GM23338 (cell line): ENCODE measurements at regions not wholly inside any gene's neighbourhood (a gene's known extent, or its start where the extent isn't known, plus 50 kb on each side); places are given as distances from the start of the nearest gene placed in this dataset.

Experiments used
- ATAC-seq: fragments of 200-7000 bp; cut with Tn5 transposase; 3 replicates; pipeline ENCODE4 v1.9.1; 2020
- DNase-seq: peaks from one replicate; pipeline ENCODE4 v3.0.0-alpha.2; 2015; ENCODE audit warnings: low spot score
- H2AFZ ChIP-seq: fragments of 200-600 bp; sonication (generic); 2 replicates; pipeline ENCODE4 v1.8.0; 2016; ENCODE audit warnings: antibody characterized with exemption, mild to moderate bottlenecking, moderate library complexity
- H3F3A ChIP-seq: fragments of 200-600 bp; sonication (generic); replicated peaks from 2 replicates; pipeline ENCODE4 v1.8.0; 2017; ENCODE audit warnings: antibody characterized with exemption, mixed run types, low read depth
- H3K27ac ChIP-seq: fragments of 200-600 bp; sonication (generic); 2 replicates; pipeline ENCODE4 v1.6.1; 2016; ENCODE audit warnings: low read depth
- H3K27me3 ChIP-seq: fragments of 200-600 bp; sonication (generic); 2 replicates; pipeline ENCODE4 v1.8.0; 2016; ENCODE audit warnings: mild to moderate bottlenecking, mixed run types, moderate library complexity; ENCODE audit not compliant: insufficient read depth
- H3K36me3 ChIP-seq: fragments of 200-600 bp; sonication (generic); 2 replicates; pipeline ENCODE4 v1.8.0; 2016; ENCODE audit warnings: mild to moderate bottlenecking; ENCODE audit not compliant: insufficient read depth
- H3K4me1 ChIP-seq: fragments of 200-600 bp; sonication (generic); 2 replicates; pipeline ENCODE4 v1.8.0; 2016; ENCODE audit warnings: mild to moderate bottlenecking, moderate library complexity; ENCODE audit not compliant: insufficient read depth
- H3K4me2 ChIP-seq: fragments of 200-600 bp; sonication (generic); 2 replicates; pipeline ENCODE4 v1.7.1; 2017; ENCODE audit warnings: mixed run types
- H3K4me3 ChIP-seq: fragments of 200-600 bp; sonication (generic); 2 replicates; pipeline ENCODE4 v1.6.1; 2016; ENCODE audit warnings: mixed run types
- H3K79me2 ChIP-seq: fragments of 200-600 bp; sonication (generic); replicated peaks from 2 replicates; pipeline ENCODE4 v1.8.0; 2017; ENCODE audit warnings: mild to moderate bottlenecking; ENCODE audit not compliant: insufficient read depth
- H3K9me2 ChIP-seq: fragments of 200-600 bp; sonication (generic); 2 replicates; pipeline ENCODE4 v1.8.0; 2017; ENCODE audit not compliant: insufficient read depth
- H4K20me1 ChIP-seq: fragments of 200-600 bp; sonication (generic); replicated peaks from 2 replicates; pipeline ENCODE4 v1.8.0; 2017; ENCODE audit warnings: mild to moderate bottlenecking; ENCODE audit not compliant: insufficient read depth
- H3K27ac Mint-ChIP-seq: 2 replicates; pipeline ENCODE4 v1.8.0; 2020; ENCODE audit warnings: inconsistent platforms, mild to moderate bottlenecking, moderate library complexity, mixed read lengths
- H3K27me3 Mint-ChIP-seq: 3 replicates; pipeline ENCODE4 v1.8.0; 2022; ENCODE audit warnings: low read depth, mild to moderate bottlenecking, moderate library complexity, mixed read lengths, inconsistent platforms; ENCODE audit not compliant: insufficient read depth, poor library complexity
- H3K36me3 Mint-ChIP-seq: 3 replicates; pipeline ENCODE4 v1.8.0; 2021; ENCODE audit warnings: low read depth, mild to moderate bottlenecking, inconsistent platforms, moderate library complexity, mixed read lengths
- H3K4me1 Mint-ChIP-seq: 3 replicates; pipeline ENCODE4 v1.8.0; 2020; ENCODE audit warnings: mild to moderate bottlenecking, inconsistent platforms, mixed read lengths
- H3K4me3 Mint-ChIP-seq: 3 replicates; pipeline ENCODE4 v1.8.0; 2021; ENCODE audit warnings: moderate library complexity, mild to moderate bottlenecking, inconsistent platforms, mixed read lengths
- H3K9me3 Mint-ChIP-seq: 3 replicates; pipeline ENCODE4 v1.8.0; 2020; ENCODE audit warnings: moderate library complexity, mild to moderate bottlenecking, inconsistent platforms, mixed read lengths
- CREB1 ChIP-seq: fragments of 250-450 bp; sonication (Bioruptor Pico); IDR thresholded peaks from 2 replicates; pipeline ENCODE4 v1.5.0; 2020; ENCODE audit warnings: low read depth, mild to moderate bottlenecking, moderate library complexity
- EZH2 ChIP-seq: fragments of 200-600 bp; sonication (generic); IDR thresholded peaks from one replicate; pipeline ENCODE4 v1.8.0; 2017; ENCODE audit warnings: antibody characterized with exemption, mild to moderate bottlenecking, low read depth; ENCODE audit not compliant: unreplicated experiment
- EZH2phosphoT487 ChIP-seq: fragments of 200-600 bp; sonication (generic); IDR thresholded peaks from one replicate; pipeline ENCODE4 v1.8.1; 2018; ENCODE audit warnings: antibody characterized with exemption; ENCODE audit not compliant: unreplicated experiment
- NANOG ChIP-seq: IDR thresholded peaks from 2 replicates; pipeline ENCODE4 v1.6.1; 2016; ENCODE audit warnings: antibody characterized with exemption, borderline replicate concordance
- POLR2AphosphoS5 ChIP-seq: IDR thresholded peaks from 2 replicates; pipeline ENCODE4 v1.6.1; 2016; ENCODE audit warnings: antibody characterized with exemption, low read depth
- STAT1 ChIP-seq: IDR thresholded peaks from one replicate; pipeline ENCODE4 v1.6.1; 2016; ENCODE audit warnings: antibody characterized with exemption; ENCODE audit not compliant: unreplicated experiment
- ZNF331 ChIP-seq: fragments of 250-450 bp; sonication (Bioruptor Pico); IDR thresholded peaks from 2 replicates; pipeline ENCODE4 v1.5.0; 2020; ENCODE audit warnings: low read depth, mild to moderate bottlenecking, moderate library complexity
- TF ChIP-seq, protein P1 (sequence below): IDR thresholded peaks from one replicate; pipeline ENCODE4 v1.6.1; 2018; ENCODE audit warnings: antibody characterized with exemption; ENCODE audit not compliant: unreplicated experiment
- TF ChIP-seq, protein P2 (sequence below), 2 experiments: fragments of 200-600 bp in 1 of 2; sonication (generic) in 1 of 2; conservative IDR thresholded peaks; 2 replicates each; pipeline versions ENCODE4 v1.5.1 to v1.6.1; 2016 to 2017; ENCODE audit warnings: antibody characterized with exemption in 2 of 2, low read depth in 2 of 2, mild to moderate bottlenecking in 2 of 2, moderate library complexity in 1 of 2

- no peak for TF ChIP-seq EZH2phosphoT487
- no peak for TF ChIP-seq ZNF331 (CRISPR knock-in tag)
- TF ChIP-seq, protein P1, sequence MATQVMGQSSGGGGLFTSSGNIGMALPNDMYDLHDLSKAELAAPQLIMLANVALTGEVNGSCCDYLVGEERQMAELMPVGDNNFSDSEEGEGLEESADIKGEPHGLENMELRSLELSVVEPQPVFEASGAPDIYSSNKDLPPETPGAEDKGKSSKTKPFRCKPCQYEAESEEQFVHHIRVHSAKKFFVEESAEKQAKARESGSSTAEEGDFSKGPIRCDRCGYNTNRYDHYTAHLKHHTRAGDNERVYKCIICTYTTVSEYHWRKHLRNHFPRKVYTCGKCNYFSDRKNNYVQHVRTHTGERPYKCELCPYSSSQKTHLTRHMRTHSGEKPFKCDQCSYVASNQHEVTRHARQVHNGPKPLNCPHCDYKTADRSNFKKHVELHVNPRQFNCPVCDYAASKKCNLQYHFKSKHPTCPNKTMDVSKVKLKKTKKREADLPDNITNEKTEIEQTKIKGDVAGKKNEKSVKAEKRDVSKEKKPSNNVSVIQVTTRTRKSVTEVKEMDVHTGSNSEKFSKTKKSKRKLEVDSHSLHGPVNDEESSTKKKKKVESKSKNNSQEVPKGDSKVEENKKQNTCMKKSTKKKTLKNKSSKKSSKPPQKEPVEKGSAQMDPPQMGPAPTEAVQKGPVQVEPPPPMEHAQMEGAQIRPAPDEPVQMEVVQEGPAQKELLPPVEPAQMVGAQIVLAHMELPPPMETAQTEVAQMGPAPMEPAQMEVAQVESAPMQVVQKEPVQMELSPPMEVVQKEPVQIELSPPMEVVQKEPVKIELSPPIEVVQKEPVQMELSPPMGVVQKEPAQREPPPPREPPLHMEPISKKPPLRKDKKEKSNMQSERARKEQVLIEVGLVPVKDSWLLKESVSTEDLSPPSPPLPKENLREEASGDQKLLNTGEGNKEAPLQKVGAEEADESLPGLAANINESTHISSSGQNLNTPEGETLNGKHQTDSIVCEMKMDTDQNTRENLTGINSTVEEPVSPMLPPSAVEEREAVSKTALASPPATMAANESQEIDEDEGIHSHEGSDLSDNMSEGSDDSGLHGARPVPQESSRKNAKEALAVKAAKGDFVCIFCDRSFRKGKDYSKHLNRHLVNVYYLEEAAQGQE, result no peak
- TF ChIP-seq CREB1 (CRISPR knock-in tag), result no peak
Observed at GRCh38 chr10:132994811-132995210, 52.4 kb upstream of the CFAP46 start (continued).

DNA sequence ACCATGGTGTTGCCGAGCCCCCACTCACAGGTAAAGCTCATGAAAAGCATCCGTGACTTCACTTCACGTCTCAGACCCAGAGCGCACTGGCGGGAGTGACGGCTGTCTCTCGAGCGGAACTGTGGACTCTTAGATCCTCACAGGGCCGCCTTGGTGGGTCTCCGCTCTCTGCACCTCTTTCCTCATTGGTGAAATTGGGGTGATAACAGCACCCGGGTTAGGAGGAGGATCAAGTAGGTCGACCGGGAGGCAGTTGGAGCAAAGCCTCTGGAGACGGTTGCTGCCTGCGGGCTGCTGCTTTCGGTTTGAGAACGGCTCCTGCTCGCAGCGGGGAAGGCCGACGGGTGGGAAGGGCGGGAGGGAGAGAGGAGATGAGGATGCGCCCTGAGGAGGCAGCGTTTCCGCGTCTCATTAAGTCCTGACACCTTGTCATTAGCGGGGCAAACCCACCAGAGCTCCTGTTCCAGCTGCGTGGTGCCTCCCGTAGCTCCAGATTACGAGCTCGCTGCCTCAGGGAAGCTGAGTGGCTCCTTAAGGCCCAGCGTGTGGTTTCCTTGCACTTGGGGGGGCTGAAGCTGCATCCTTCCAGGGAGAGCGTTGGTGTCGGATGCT lies 51.9 kb upstream of the CFAP46 start:
- no peaks in the 10 kb centered on the region for H3K4me1 Mint-ChIP-seq
- H3K27me3 Mint-ChIP-seq, result no peaks in the 10 kb centered on the region
- Histone ChIP-seq H3K79me2 (no peaks in the 10 kb centered on the region), H4K20me1 (no peaks in the 10 kb centered on the region), H3K4me1 (no peaks in the 10 kb centered on the region), H3K27ac (no peak overlapping the region), H3K4me3 (no peak overlapping the region), H3K27me3 (no peaks in the 10 kb centered on the region), H3K4me2 (no peak overlapping the region), H3K9me2 (no peaks in the 10 kb centered on the region), H3K36me3 (no peaks in the 10 kb centered on the region), H2AFZ (no peak overlapping the region), H3F3A (no peaks in the 10 kb centered on the region)
- DNase-seq (no peak), ATAC-seq (peak; percentile 19; the same call in 2 of the 3 replicates)
- H3K27ac Mint-ChIP-seq, result no peak overlapping the region
- H3K9me3 Mint-ChIP-seq, result no peaks in the 10 kb centered on the region
- TF ChIP-seq EZH2phosphoT487 (no peak), ZNF331 (CRISPR knock-in tag) (no peak), STAT1 (no peak)
- no peak overlapping the region for H3K4me3 Mint-ChIP-seq
- no peaks in the 10 kb centered on the region for H3K36me3 Mint-ChIP-seq

- Histone ChIP-seq H3K36me3 (no peaks in the 10 kb centered on the region), H3K4me3 (no peak overlapping the region), H3K27me3 (no peaks in the 10 kb centered on the region), H3K4me1 (no peaks in the 10 kb centered on the region), H4K20me1 (no peaks in the 10 kb centered on the region), H3K4me2 (no peak overlapping the region), H2AFZ (no peak overlapping the region), H3K9me2 (no peaks in the 10 kb centered on the region), H3F3A (no peaks in the 10 kb centered on the region), H3K79me2 (no peaks in the 10 kb centered on the region), H3K27ac (no peak overlapping the region)
- Mint-ChIP-seq H3K27ac (no peak overlapping the region), H3K4me1 (no peaks in the 10 kb centered on the region), H3K27me3 (peaks cover 2% of the 10 kb centered on the region), H3K4me3 (no peak overlapping the region), H3K9me3 (no peaks in the 10 kb centered on the region), H3K36me3 (no peaks in the 10 kb centered on the region)
- ATAC-seq, result no peak
- TF ChIP-seq NANOG (no peak), POLR2AphosphoS5 (no peak), ZNF331 (CRISPR knock-in tag) (no peak), EZH2phosphoT487 (no peak), EZH2 (no peak)
- TF ChIP-seq, protein P2, sequence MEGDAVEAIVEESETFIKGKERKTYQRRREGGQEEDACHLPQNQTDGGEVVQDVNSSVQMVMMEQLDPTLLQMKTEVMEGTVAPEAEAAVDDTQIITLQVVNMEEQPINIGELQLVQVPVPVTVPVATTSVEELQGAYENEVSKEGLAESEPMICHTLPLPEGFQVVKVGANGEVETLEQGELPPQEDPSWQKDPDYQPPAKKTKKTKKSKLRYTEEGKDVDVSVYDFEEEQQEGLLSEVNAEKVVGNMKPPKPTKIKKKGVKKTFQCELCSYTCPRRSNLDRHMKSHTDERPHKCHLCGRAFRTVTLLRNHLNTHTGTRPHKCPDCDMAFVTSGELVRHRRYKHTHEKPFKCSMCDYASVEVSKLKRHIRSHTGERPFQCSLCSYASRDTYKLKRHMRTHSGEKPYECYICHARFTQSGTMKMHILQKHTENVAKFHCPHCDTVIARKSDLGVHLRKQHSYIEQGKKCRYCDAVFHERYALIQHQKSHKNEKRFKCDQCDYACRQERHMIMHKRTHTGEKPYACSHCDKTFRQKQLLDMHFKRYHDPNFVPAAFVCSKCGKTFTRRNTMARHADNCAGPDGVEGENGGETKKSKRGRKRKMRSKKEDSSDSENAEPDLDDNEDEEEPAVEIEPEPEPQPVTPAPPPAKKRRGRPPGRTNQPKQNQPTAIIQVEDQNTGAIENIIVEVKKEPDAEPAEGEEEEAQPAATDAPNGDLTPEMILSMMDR (conservative IDR thresholded peaks at IDR 0.05; ENCODE audit: low read depth in 2 of 2), result no peak
- TF ChIP-seq, protein P1, result no peak
- no peak for DNase-seq
Observed at GRCh38 chr10:132993271-132994184, 51.2 kb upstream of the CFAP46 start.
